H1 (cell line): ENCODE measurements at regions not wholly inside any gene's neighbourhood (a gene's known extent, or its start where the extent isn't known, plus 50 kb on each side); places are given as distances from the start of the nearest gene placed in this dataset.

Source experiments
- CTCF ChIA-PET: fragments of 300-600 bp; sonication (Branson Sonifier 250); formaldehyde crosslinking; loops from one replicate; lab custom pipeline; 2021; ENCODE audit not compliant: partially characterized antibody; lab: Charles Lee
- POLR2A ChIA-PET: fragments of 300-600 bp; sonication (Branson Sonifier 250); formaldehyde crosslinking; loops from one replicate; lab custom pipeline; 2021; ENCODE audit warnings: inconsistent platforms; ENCODE audit not compliant: partially characterized antibody; lab: Charles Lee
- DNase-seq, 2 experiments: peaks; one replicate each; pipeline versions ENCODE4 v3.0.0 to v3.0.0-alpha.2; 2010 to 2022; ENCODE audit warnings: low spot score in 2 of 2, low read depth in 1 of 2, mixed read lengths in 1 of 2
- FAIRE-seq: peaks from 2 replicates; lab custom pipeline; 2011; peaks lifted over from hg19 to GRCh38; lab: Jason Lieb, UNC
- H2AFZ ChIP-seq: 2 replicates; pipeline ENCODE4 v1.8.1; 2012; ENCODE audit warnings: low read length, inconsistent platforms
- H2AK5ac ChIP-seq: 2 replicates; pipeline ENCODE4 v1.6.1; 2013; ENCODE audit warnings: low read depth, low read length
- H2BK120ac ChIP-seq: replicated peaks from 2 replicates; pipeline ENCODE3; 2013; ENCODE audit warnings: low read depth, low read length, inconsistent platforms
- H2BK12ac ChIP-seq: 2 replicates; pipeline ENCODE4 v1.6.1; 2013; ENCODE audit warnings: low read depth, low read length
- H2BK15ac ChIP-seq: 2 replicates; pipeline ENCODE4 v1.6.1; 2013; ENCODE audit warnings: low read length
- H2BK20ac ChIP-seq: 2 replicates; pipeline ENCODE4 v1.6.1; 2013; ENCODE audit warnings: low read length
- H2BK5ac ChIP-seq: 2 replicates; pipeline ENCODE4 v1.6.1; 2013; ENCODE audit warnings: low read depth, low read length
- H3K14ac ChIP-seq: 2 replicates; pipeline ENCODE4 v1.6.1; 2013; ENCODE audit warnings: inconsistent platforms; ENCODE audit not compliant: insufficient read length
- H3K18ac ChIP-seq: 2 replicates; pipeline ENCODE4 v1.6.1; 2013; ENCODE audit warnings: low read length; ENCODE audit errors: extremely low read depth
- H3K23ac ChIP-seq: 2 replicates; pipeline ENCODE4 v1.6.1; 2013; ENCODE audit warnings: inconsistent platforms; ENCODE audit not compliant: insufficient read length
- H3K23me2 ChIP-seq: 2 replicates; pipeline ENCODE4 v1.6.1; 2013; ENCODE audit warnings: low read depth, low read length
- H3K27ac ChIP-seq: 2 replicates; pipeline ENCODE4 v1.6.1; 2011; ENCODE audit warnings: low read depth, low read length, inconsistent platforms
- H3K27me3 ChIP-seq, 4 experiments: replicated peaks in 1 of 4; 1 replicate in 1 of 4; 2 replicates in 3 of 4; pipeline versions ENCODE4 v1.6.1 to v1.8.1; 2011 to 2013; ENCODE audit warnings: low read length in 3 of 4, mild to moderate bottlenecking in 3 of 4, inconsistent platforms in 2 of 4, mixed read lengths in 2 of 4, moderate library complexity in 1 of 4; ENCODE audit not compliant: control insufficient read depth in 3 of 4, insufficient read depth in 3 of 4; ENCODE audit errors: extremely low read depth in 1 of 4
- H3K36me3 ChIP-seq, 4 experiments: 2 replicates each; pipeline versions ENCODE4 v1.6.1 to v1.8.1; 2011 to 2013; ENCODE audit warnings: mild to moderate bottlenecking in 4 of 4, low read length in 3 of 4, moderate library complexity in 2 of 4, control low read depth in 1 of 4, inconsistent platforms in 1 of 4; ENCODE audit not compliant: insufficient read depth in 4 of 4, control insufficient read depth in 2 of 4
- H3K4ac ChIP-seq: replicated peaks from 2 replicates; pipeline ENCODE3; 2013; ENCODE audit warnings: low read length, low read depth, mixed read lengths, inconsistent platforms; ENCODE audit not compliant: insufficient read length
- H3K4me1 ChIP-seq, 4 experiments: replicated peaks in 1 of 4; 1 replicate in 1 of 4; 2 replicates in 3 of 4; pipeline versions ENCODE4 v1.6.1 to v1.8.1; 2011 to 2013; ENCODE audit warnings: low read length in 3 of 4, inconsistent platforms in 2 of 4, mixed read lengths in 1 of 4; ENCODE audit not compliant: insufficient read depth in 4 of 4, control insufficient read depth in 3 of 4
- H3K4me2 ChIP-seq, 2 experiments: 2 replicates each; pipeline versions ENCODE4 v1.6.1 to v1.8.1; 2011 to 2013; ENCODE audit warnings: low read depth in 2 of 2, low read length in 2 of 2, control low read depth in 1 of 2, inconsistent platforms in 1 of 2, mild to moderate bottlenecking in 1 of 2; ENCODE audit not compliant: insufficient read depth in 1 of 2
- H3K4me3 ChIP-seq, 4 experiments: fragments of 200-600, 300-600 bp in 1 of 4; sonication (generic), shearing (Covaris generic), sonication (Bioruptor Twin) in 1 of 4; 2 replicates each; pipeline versions ENCODE4 v1.5.1 to v1.8.1; 2011 to 2016; ENCODE audit warnings: low read length in 4 of 4, low read depth in 3 of 4, control low read depth in 2 of 4, inconsistent platforms in 2 of 4, mild to moderate bottlenecking in 2 of 4, mixed read lengths in 1 of 4, moderate library complexity in 1 of 4; ENCODE audit not compliant: insufficient read depth in 2 of 4; ENCODE audit errors: extremely low read depth in 1 of 4
- H3K56ac ChIP-seq: replicated peaks from 2 replicates; pipeline ENCODE3; 2013; ENCODE audit warnings: low read depth, mild to moderate bottlenecking, mixed read lengths, low read length, inconsistent platforms; ENCODE audit not compliant: insufficient read length
- H3K79me1 ChIP-seq: 2 replicates; pipeline ENCODE4 v1.6.1; 2013; ENCODE audit warnings: low read depth, low read length, control low read depth
- H3K79me2 ChIP-seq, 2 experiments: 2 replicates each; pipeline versions ENCODE4 v1.6.1 to v1.8.1; 2012 to 2013; ENCODE audit warnings: low read length in 2 of 2, mild to moderate bottlenecking in 2 of 2, inconsistent platforms in 1 of 2; ENCODE audit not compliant: insufficient read depth in 2 of 2, control insufficient read depth in 1 of 2
- H3K9ac ChIP-seq, 4 experiments: replicated peaks in 1 of 4; 1 replicate in 1 of 4; 2 replicates in 3 of 4; pipeline versions ENCODE4 v1.6.1 to v1.8.1; 2011 to 2013; ENCODE audit warnings: low read depth in 3 of 4, low read length in 3 of 4, control low read depth in 2 of 4, mild to moderate bottlenecking in 2 of 4, moderate library complexity in 2 of 4, inconsistent platforms in 1 of 4; ENCODE audit errors: extremely low read depth in 1 of 4
- H3K9me3 ChIP-seq, 2 experiments: 2 replicates each; pipeline versions ENCODE4 v1.6.1 to v1.8.1; 2012 to 2013; ENCODE audit warnings: mild to moderate bottlenecking in 2 of 2, moderate library complexity in 2 of 2, control low read depth in 1 of 2, inconsistent platforms in 1 of 2, low read depth in 1 of 2, low read length in 1 of 2, mixed read lengths in 1 of 2; ENCODE audit not compliant: insufficient read depth in 2 of 2
- H4K20me1 ChIP-seq, 2 experiments: replicated peaks in 1 of 2; 2 replicates each; pipeline versions ENCODE3 to v1.8.1; 2011 to 2013; ENCODE audit warnings: inconsistent platforms in 2 of 2, low read length in 2 of 2, mild to moderate bottlenecking in 1 of 2; ENCODE audit not compliant: insufficient read depth in 2 of 2, control insufficient read depth in 1 of 2
- H4K5ac ChIP-seq: 2 replicates; pipeline ENCODE4 v1.6.1; 2013; ENCODE audit warnings: low read length, low read depth, mixed read lengths, inconsistent platforms; ENCODE audit not compliant: insufficient read length
- H4K8ac ChIP-seq: 2 replicates; pipeline ENCODE4 v1.8.0; 2013; ENCODE audit warnings: mild to moderate bottlenecking, moderate library complexity, low read length, inconsistent platforms; ENCODE audit not compliant: insufficient read depth; ENCODE audit errors: extremely low read depth
- H4K91ac ChIP-seq: replicated peaks from 2 replicates; pipeline ENCODE3; 2013; ENCODE audit warnings: low read length, mixed read lengths, inconsistent platforms; ENCODE audit not compliant: insufficient read length
- BRCA1 ChIP-seq: IDR thresholded peaks from 2 replicates; pipeline ENCODE4 v1.6.1; 2012; ENCODE audit warnings: low read depth, low read length, improper control_type of control experiment
- CHD2 ChIP-seq: IDR thresholded peaks from 2 replicates; pipeline ENCODE4 v1.6.1; 2012; ENCODE audit warnings: low read length, improper control_type of control experiment
- CREB1 ChIP-seq: IDR thresholded peaks from 2 replicates; pipeline ENCODE4 v1.6.1; 2012; ENCODE audit warnings: inconsistent platforms
- EZH2 ChIP-seq: fragments of 200-600 bp; sonication (generic); IDR thresholded peaks from 2 replicates; pipeline ENCODE4 v1.7.1; 2012; ENCODE audit warnings: low read depth, mild to moderate bottlenecking, moderate library complexity, low read length, inconsistent platforms; ENCODE audit not compliant: severe bottlenecking
- JUND ChIP-seq: IDR thresholded peaks from 2 replicates; pipeline ENCODE4 v1.6.1; 2011; ENCODE audit warnings: mild to moderate bottlenecking, improper control_type of control experiment, low read length
- KDM1A ChIP-seq: fragments of 200-600, 300-600 bp; sonication (generic); IDR thresholded peaks from 2 replicates; pipeline ENCODE4 v1.7.1; 2016; ENCODE audit warnings: mild to moderate bottlenecking, low read length, borderline replicate concordance
- KDM4A ChIP-seq: IDR thresholded peaks from one replicate; pipeline ENCODE4 v1.7.1; 2012; ENCODE audit warnings: low read depth, mild to moderate bottlenecking, moderate library complexity, low read length, inconsistent platforms; ENCODE audit not compliant: severe bottlenecking
- MAFK ChIP-seq: IDR thresholded peaks from 2 replicates; pipeline ENCODE4 v1.6.1; 2012; ENCODE audit warnings: low read depth, mild to moderate bottlenecking, improper control_type of control experiment, low read length
- NANOG ChIP-seq: IDR thresholded peaks from 2 replicates; pipeline ENCODE4 v1.6.1; 2011; ENCODE audit warnings: low read length, low read depth, mild to moderate bottlenecking, inconsistent platforms; ENCODE audit not compliant: insufficient read depth, poor library complexity, severe bottlenecking
- PHF8 ChIP-seq: fragments of 200-600 bp; sonication (generic); conservative IDR thresholded peaks from 2 replicates; pipeline ENCODE4 v1.7.1; 2012; ENCODE audit warnings: low read depth, mild to moderate bottlenecking, inconsistent platforms, low read length, moderate library complexity
- RFX5 ChIP-seq: IDR thresholded peaks from 2 replicates; pipeline ENCODE4 v1.6.1; 2011; ENCODE audit warnings: low read depth, low read length, improper control_type of control experiment, borderline replicate concordance
- SP2 ChIP-seq: IDR thresholded peaks from 2 replicates; pipeline ENCODE4 v1.6.1; 2012; ENCODE audit warnings: mild to moderate bottlenecking, low read length, inconsistent platforms
- SUZ12 ChIP-seq: fragments of 200-600 bp; sonication (generic); IDR thresholded peaks from 2 replicates; pipeline ENCODE4 v1.6.1; 2012; ENCODE audit warnings: mild to moderate bottlenecking, inconsistent platforms, low read length, moderate library complexity, mixed read lengths
- YY1 ChIP-seq: IDR thresholded peaks from 2 replicates; pipeline ENCODE4 v1.6.1; 2011; ENCODE audit warnings: low read depth, mild to moderate bottlenecking, low read length
- ZNF274 ChIP-seq: IDR thresholded peaks from 2 replicates; pipeline ENCODE4 v1.7.0; 2012; ENCODE audit warnings: low read length, borderline replicate concordance; ENCODE audit errors: extremely low read depth
- WGBS, 2 experiments: shearing (Covaris generic) in 1 of 2; methylation state at CpG; one replicate each; pipeline versions ENCODE4 v1.1.6 to v1.1.7; 2013 to 2015; ENCODE audit warnings: low lambda C conversion rate in 2 of 2, mixed read lengths in 2 of 2, inconsistent platforms in 1 of 2, low coverage in 1 of 2, missing lambda C conversion rate in 1 of 2; ENCODE audit not compliant: insufficient replicate concordance in 2 of 2, insufficient coverage in 1 of 2, insufficient read length in 1 of 2; ENCODE audit errors: extremely low coverage in 1 of 2, missing lambda C conversion rate in 1 of 2; 5-methylcytosine and 5-hydroxymethylcytosine counted together

DNA sequence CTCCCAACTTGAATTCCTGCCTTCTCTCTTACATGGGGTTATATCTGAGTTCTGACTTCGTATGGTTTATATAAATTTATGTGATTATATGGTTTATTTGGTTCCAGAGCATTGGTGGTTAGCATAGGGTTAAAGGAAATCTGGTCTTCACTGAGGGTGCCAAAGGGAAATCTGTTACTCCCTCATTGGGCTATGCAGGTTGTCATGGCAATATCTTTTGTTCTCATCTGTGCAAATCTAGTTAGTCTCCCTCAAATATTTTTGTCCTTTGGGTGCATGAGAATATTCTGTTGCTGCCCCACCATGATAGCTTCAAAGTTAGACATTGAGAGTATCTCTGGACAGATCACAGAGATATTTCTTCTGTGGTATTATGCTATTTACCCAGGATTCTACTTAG is 71.8 kb upstream of the OTUD4 start:
- Histone ChIP-seq H3K18ac (no peak overlapping the region), H3K79me2 (no peaks in the 10 kb centered on the region), H2AFZ (no peak overlapping the region), H4K91ac (no peak overlapping the region), H3K56ac (no peak overlapping the region), H3K79me1 (no peaks in the 10 kb centered on the region), H3K36me3 (no peaks in the 10 kb centered on the region), H3K4me2 (no peak overlapping the region), H3K9me3 (no peaks in the 10 kb centered on the region; a peak in 1 of 4 replicates), H3K4me3 (no peak overlapping the region), H2BK120ac (no peak overlapping the region), H2BK5ac (no peak overlapping the region), H3K23ac (no peak overlapping the region), H2BK20ac (no peak overlapping the region), H4K5ac (no peak overlapping the region), H4K8ac (no peak overlapping the region), H2AK5ac (no peak overlapping the region), H4K20me1 (no peaks in the 10 kb centered on the region), H3K27me3 (no peaks in the 10 kb centered on the region), H2BK15ac (no peak overlapping the region), H2BK12ac (no peak overlapping the region), H3K14ac (no peak overlapping the region), H3K4me1 (no peaks in the 10 kb centered on the region), H3K9ac (no peak overlapping the region), H3K27ac (no peak overlapping the region), H3K4ac (no peak overlapping the region), H3K23me2 (no peaks in the 10 kb centered on the region)
- FAIRE-seq (no peak), DNase-seq (no peak)
- TF ChIP-seq KDM4A (no peak), JUND (no peak), MAFK (no peak), CHD2 (no peak), ZNF274 (no peak), CREB1 (no peak), SP2 (no peak), BRCA1 (no peak), NANOG (no peak), PHF8 (no peak), KDM1A (no peak), RFX5 (no peak), SUZ12 (no peak), EZH2 (no peak), YY1 (no peak)
- POLR2A ChIA-PET = no interaction called here
- CTCF ChIA-PET = no interaction called here
- WGBS, 2 experiments = 88% methylated on average over 1 of the region's 1 CpG; no CpG with 5 or more reads in 1 of the 2 experiments
